ENCODE measurements at regions not wholly inside any gene's neighbourhood (a gene's known extent, or its start where the extent isn't known, plus 50 kb on each side); places are given as distances from the start of the nearest gene placed in this dataset.

GRCh38 chr2:34159901-34160300 lies 560.8 kb upstream of the FAM98A start:
- H3K36me3 Mint-ChIP-seq: no peaks in the 10 kb centered on the region
- peaks cover 3% of the 10 kb centered on the region; the same call in 1 of the 2 replicates for H3K9me3 Mint-ChIP-seq
- no peak for ATAC-seq
- CTCF ChIA-PET: no interaction called here
- DNase-seq (ENCODE audit: low spot score): no peak
- H3K4me3 Mint-ChIP-seq: no peak overlapping the region
- no peaks in the 10 kb centered on the region for H3K27me3 Mint-ChIP-seq (ENCODE audit: low read depth)
- no peak for TF ChIP-seq MXD4 (CRISPR knock-in tag; IDR thresholded peaks at IDR 0.05; ENCODE audit: borderline replicate concordance)
- no peak for TF ChIP-seq SMAD3 (CRISPR knock-in tag; IDR thresholded peaks at IDR 0.05; ENCODE audit: borderline replicate concordance)
- no peak for TF ChIP-seq ZNF281 (CRISPR knock-in tag; IDR thresholded peaks at IDR 0.05)
- no peak for TF ChIP-seq NR3C1 (CRISPR knock-in tag; conservative IDR thresholded peaks at IDR 0.05; ENCODE audit: low read depth)
- no peak for TF ChIP-seq GABPB1 (CRISPR knock-in tag; IDR thresholded peaks at IDR 0.05)
- TF ChIP-seq ZNF138 (CRISPR knock-in tag; conservative IDR thresholded peaks at IDR 0.05): no peak
- TF ChIP-seq ATF3 (CRISPR knock-in tag; conservative IDR thresholded peaks at IDR 0.05): no peak
- TF ChIP-seq RORB (CRISPR knock-in tag; IDR thresholded peaks at IDR 0.05): no peak
- TF ChIP-seq OVOL2 (CRISPR knock-in tag; IDR thresholded peaks at IDR 0.05; ENCODE audit: borderline replicate concordance): no peak
- TF ChIP-seq USF2 (CRISPR knock-in tag; IDR thresholded peaks at IDR 0.05): no peak
- TF ChIP-seq SOX15 (CRISPR knock-in tag; IDR thresholded peaks at IDR 0.05): no peak
- TF ChIP-seq NR1H2 (CRISPR knock-in tag; IDR thresholded peaks at IDR 0.05): no peak
- no peak for TF ChIP-seq E2F5 (CRISPR knock-in tag; IDR thresholded peaks at IDR 0.05)
- no peak for TF ChIP-seq TEAD4 (CRISPR knock-in tag; IDR thresholded peaks at IDR 0.05)
- no peak for TF ChIP-seq NFYB (CRISPR knock-in tag; conservative IDR thresholded peaks at IDR 0.05; ENCODE audit: low read depth)
- TF ChIP-seq ZNF416 (CRISPR knock-in tag; IDR thresholded peaks at IDR 0.05): no peak
- no peak for TF ChIP-seq ZNF219 (CRISPR knock-in tag; IDR thresholded peaks at IDR 0.05; ENCODE audit: borderline replicate concordance)
- TF ChIP-seq RELA (CRISPR knock-in tag; IDR thresholded peaks at IDR 0.05; ENCODE audit: borderline replicate concordance): no peak
- no peak for TF ChIP-seq NR2C2 (CRISPR knock-in tag; IDR thresholded peaks at IDR 0.05)
- TF ChIP-seq ERG (CRISPR knock-in tag; IDR thresholded peaks at IDR 0.05): no peak
- POLR2A ChIA-PET: no interaction called here
- H3K4me1 Mint-ChIP-seq: no peaks in the 10 kb centered on the region
- no peak overlapping the region for H3K27ac Mint-ChIP-seq

GRCh38 chr2:34153484-34153883 lies 554.4 kb upstream of the FAM98A start:
- Mint-ChIP-seq H3K4me3 (no peak overlapping the region), H3K9me3 (peaks cover 12% of the 10 kb centered on the region), H3K27me3 (ENCODE audit: low read depth) (no peaks in the 10 kb centered on the region), H3K4me1 (no peaks in the 10 kb centered on the region), H3K36me3 (peaks cover 4% of the 10 kb centered on the region), H3K27ac (no peak overlapping the region)
- no peak for DNase-seq (ENCODE audit: low spot score)
- POLR2A ChIA-PET: no interaction called here
- CTCF ChIA-PET: no interaction called here
- ATAC-seq: no peak
- TF ChIP-seq AFF4 (CRISPR knock-in tag; IDR thresholded peaks at IDR 0.05; ENCODE audit: borderline replicate concordance) (no peak), ZNF263 (CRISPR knock-in tag; IDR thresholded peaks at IDR 0.05; ENCODE audit: low read depth) (no peak), PREB (CRISPR knock-in tag; IDR thresholded peaks at IDR 0.05; ENCODE audit: borderline replicate concordance) (no peak), KAT7 (CRISPR knock-in tag; IDR thresholded peaks at IDR 0.05; ENCODE audit: borderline replicate concordance) (no peak), HMGXB4 (CRISPR knock-in tag; IDR thresholded peaks at IDR 0.05) (no peak)

All from WTC11 (cell line).